ENCODE measurements at regions not wholly inside any gene's neighbourhood (a gene's known extent, or its start where the extent isn't known, plus 50 kb on each side); places are given as distances from the start of the nearest gene placed in this dataset.

DNA sequence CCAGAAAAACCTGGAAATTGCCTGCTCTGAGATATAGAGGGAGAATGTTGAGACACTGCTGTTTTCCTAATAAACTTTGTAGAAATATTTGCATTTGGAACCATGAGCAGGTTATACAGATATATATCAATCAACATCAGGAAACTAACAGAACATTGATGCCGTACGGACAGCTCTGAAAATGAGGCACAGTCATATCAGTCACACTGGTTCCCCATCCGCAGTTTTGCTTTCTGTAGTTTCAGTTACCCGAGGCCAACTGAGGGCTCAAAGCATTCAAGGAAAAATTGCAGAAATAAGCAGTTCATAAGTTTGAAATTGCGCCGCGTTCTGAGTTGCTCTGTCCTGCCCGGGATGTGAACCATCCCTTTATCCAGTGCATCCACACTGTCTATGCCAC lies 137.9 kb downstream of the KLF6 start:
- intact Hi-C loops (cut with DNase I; ENCODE audit: low total_unique reads) = no loop called here
- no peak for TF ChIP-seq POLR2A (IDR thresholded peaks at IDR 0.05)
- TF ChIP-seq, protein P1, sequence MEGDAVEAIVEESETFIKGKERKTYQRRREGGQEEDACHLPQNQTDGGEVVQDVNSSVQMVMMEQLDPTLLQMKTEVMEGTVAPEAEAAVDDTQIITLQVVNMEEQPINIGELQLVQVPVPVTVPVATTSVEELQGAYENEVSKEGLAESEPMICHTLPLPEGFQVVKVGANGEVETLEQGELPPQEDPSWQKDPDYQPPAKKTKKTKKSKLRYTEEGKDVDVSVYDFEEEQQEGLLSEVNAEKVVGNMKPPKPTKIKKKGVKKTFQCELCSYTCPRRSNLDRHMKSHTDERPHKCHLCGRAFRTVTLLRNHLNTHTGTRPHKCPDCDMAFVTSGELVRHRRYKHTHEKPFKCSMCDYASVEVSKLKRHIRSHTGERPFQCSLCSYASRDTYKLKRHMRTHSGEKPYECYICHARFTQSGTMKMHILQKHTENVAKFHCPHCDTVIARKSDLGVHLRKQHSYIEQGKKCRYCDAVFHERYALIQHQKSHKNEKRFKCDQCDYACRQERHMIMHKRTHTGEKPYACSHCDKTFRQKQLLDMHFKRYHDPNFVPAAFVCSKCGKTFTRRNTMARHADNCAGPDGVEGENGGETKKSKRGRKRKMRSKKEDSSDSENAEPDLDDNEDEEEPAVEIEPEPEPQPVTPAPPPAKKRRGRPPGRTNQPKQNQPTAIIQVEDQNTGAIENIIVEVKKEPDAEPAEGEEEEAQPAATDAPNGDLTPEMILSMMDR (IDR thresholded peaks at IDR 0.05) = no peak

GRCh38 chr10:3645406-3645805 lies 139.6 kb downstream of the KLF6 start:
- TF ChIP-seq POLR2A (IDR thresholded peaks at IDR 0.05) = no peak

More for the DNA sequence above, 137.9 kb downstream of the KLF6 start:
- Histone ChIP-seq H3K27ac (no peak overlapping the region), H3K4me3 (no peak overlapping the region), H3K4me1 (no peaks in the 10 kb centered on the region), H3K36me3 (no peaks in the 10 kb centered on the region), H3K27me3 (no peaks in the 10 kb centered on the region), H3K9me3 (no peaks in the 10 kb centered on the region)
- no peak for DNase-seq

GRCh38 chr10:3640816-3641215 lies 144.2 kb downstream of the KLF6 start:
- H3K9me3 ChIP-seq = no peaks in the 10 kb centered on the region
- no peak overlapping the region for H3K4me3 ChIP-seq
- intact Hi-C loops (cut with DNase I; ENCODE audit: low total_unique reads) = no loop called here
- H3K36me3 ChIP-seq = no peaks in the 10 kb centered on the region
- no peaks in the 10 kb centered on the region for H3K4me1 ChIP-seq
- no peak overlapping the region for H3K27ac ChIP-seq
- TF ChIP-seq, protein P1 (IDR thresholded peaks at IDR 0.05) = no peak
- no peak for TF ChIP-seq POLR2A (IDR thresholded peaks at IDR 0.05)
- no peak for DNase-seq
- no peaks in the 10 kb centered on the region for H3K27me3 ChIP-seq

More at GRCh38 chr10:3645406-3645805, 139.6 kb downstream of the KLF6 start:
- intact Hi-C loops (cut with DNase I; ENCODE audit: low total_unique reads) = no loop called here
- H3K4me1 ChIP-seq = no peaks in the 10 kb centered on the region
- no peak overlapping the region for H3K27ac ChIP-seq
- H3K9me3 ChIP-seq = no peaks in the 10 kb centered on the region
- no peak overlapping the region for H3K4me3 ChIP-seq
- DNase-seq = no peak
- H3K27me3 ChIP-seq = no peaks in the 10 kb centered on the region
- no peaks in the 10 kb centered on the region for H3K36me3 ChIP-seq

DNA sequence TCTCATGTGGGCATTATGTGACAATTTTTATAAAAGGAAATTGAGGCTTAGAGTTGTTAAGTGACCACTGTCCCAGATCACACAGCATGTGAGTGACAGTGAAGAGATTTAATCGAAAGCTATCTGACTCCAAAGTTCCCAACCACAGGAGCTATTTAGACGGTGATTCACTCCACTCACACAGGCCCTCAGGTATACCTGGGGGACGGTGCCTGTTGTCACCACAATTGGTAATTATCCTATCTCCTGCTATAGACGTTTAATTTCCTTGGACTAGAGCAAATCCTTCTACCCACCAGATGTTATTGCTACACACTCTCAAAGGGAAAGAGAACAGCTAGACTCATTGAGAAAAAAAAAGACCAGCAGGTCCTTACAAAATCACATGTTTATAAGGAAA lies 145.5 kb downstream of the KLF6 start:
- no peaks in the 10 kb centered on the region for H3K4me1 ChIP-seq
- no peak overlapping the region for H3K27ac ChIP-seq
- H3K4me3 ChIP-seq = no peak overlapping the region
- no peaks in the 10 kb centered on the region for H3K27me3 ChIP-seq
- no peak for TF ChIP-seq POLR2A (IDR thresholded peaks at IDR 0.05)
- TF ChIP-seq, protein P1 (IDR thresholded peaks at IDR 0.05) = no peak
- H3K36me3 ChIP-seq = no peaks in the 10 kb centered on the region
- intact Hi-C loops (cut with DNase I; ENCODE audit: low total_unique reads) = no loop called here
- no peaks in the 10 kb centered on the region for H3K9me3 ChIP-seq
- no peak for DNase-seq

DNA sequence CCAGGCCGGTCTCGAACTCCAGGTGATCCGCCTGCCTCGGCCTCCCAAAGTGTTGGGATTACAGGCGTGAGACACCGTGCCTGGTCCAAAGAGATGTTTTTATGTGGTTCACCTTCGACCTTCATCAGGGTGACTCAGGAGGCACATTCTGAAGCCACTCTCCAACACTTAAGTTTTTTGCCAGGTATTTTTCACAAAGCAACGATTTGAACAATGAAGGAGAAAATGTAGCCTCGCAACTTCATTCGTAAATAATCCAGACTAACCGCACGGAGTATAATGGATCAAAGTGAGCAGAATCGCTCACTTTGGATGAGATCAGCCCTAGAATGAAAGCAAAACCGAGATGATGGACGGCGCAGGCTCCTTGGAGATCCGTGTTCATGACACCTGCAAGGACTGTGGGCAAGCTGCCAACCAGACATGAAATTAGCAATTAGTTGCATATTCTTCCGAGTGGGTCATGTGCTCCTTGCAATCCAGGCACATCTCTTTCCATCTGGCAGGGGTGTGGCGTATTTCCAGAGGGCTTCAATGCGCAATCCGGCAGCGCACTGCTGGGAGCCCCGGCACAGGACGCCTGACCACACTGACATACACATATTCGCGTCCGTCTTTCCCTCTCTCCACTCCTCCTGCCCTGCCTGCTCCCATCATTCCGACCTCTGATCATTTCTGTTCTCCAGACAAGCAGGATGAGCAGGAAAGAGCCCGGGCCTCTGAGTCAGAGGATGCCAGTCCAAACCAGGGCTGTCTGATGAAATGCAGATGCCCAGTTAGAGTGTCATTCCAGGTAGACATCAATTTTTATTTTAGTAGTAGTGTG lies 148.4 kb downstream of the KLF6 start:
- intact Hi-C loops (cut with DNase I; ENCODE audit: low total_unique reads) = no loop called here
- H3K4me3 ChIP-seq = no peak overlapping the region
- no peaks in the 10 kb centered on the region for H3K27me3 ChIP-seq
- no peak overlapping the region for H3K27ac ChIP-seq
- DNase-seq = peak in 1 of 2 donors; percentile 28
- no peaks in the 10 kb centered on the region for H3K36me3 ChIP-seq
- no peaks in the 10 kb centered on the region for H3K9me3 ChIP-seq
- TF ChIP-seq, protein P1 (IDR thresholded peaks at IDR 0.05) = no peak
- TF ChIP-seq POLR2A (IDR thresholded peaks at IDR 0.05) = no peak
- H3K4me1 ChIP-seq = no peaks in the 10 kb centered on the region
